ENCODE measurements at regions not wholly inside any gene's neighbourhood (a gene's known extent, or its start where the extent isn't known, plus 50 kb on each side); places are given as distances from the start of the nearest gene placed in this dataset.

- Mint-ChIP-seq H3K4me1 (peaks cover 14% of the 10 kb centered on the region), H3K27me3 (ENCODE audit: low read depth in 3 of 3) (peaks cover 0 to 5% (median under 1%) of the 10 kb centered on the region in 3 donors), H3K9me3 (peaks cover 0 to 2% (median 0%) of the 10 kb centered on the region in 7 donors), H3K27ac (no peak overlapping the region), H3K4me3 (no peak overlapping the region), H3K36me3 (no peaks in the 10 kb centered on the region)
- no peak overlapping the region for H3K4me3 ChIP-seq (replicated peaks in 1 of 3; ENCODE audit: low read depth in 2 of 3, low read length in 3 of 3)
- intact Hi-C loops (cut with micrococcal nuclease): no loop called here
- no peak overlapping the region for H2AFZ ChIP-seq (ENCODE audit: insufficient read depth, low read depth, low read length, poor library complexity, severe bottlenecking)
- no peaks in the 10 kb centered on the region for H3K36me3 ChIP-seq (replicated peaks in 1 of 2; ENCODE audit: control insufficient read depth in 1 of 2, insufficient read depth in 2 of 2, low read length in 2 of 2)
- H3K4me2 ChIP-seq (replicated peaks; ENCODE audit: extremely low read depth, low read length, poor library complexity, severe bottlenecking): no peak overlapping the region
- WGBS (ENCODE audit: insufficient coverage): no CpG with 5 or more reads among the region's 1 CpG
- H3K9ac ChIP-seq (ENCODE audit: insufficient read depth, low read length, poor library complexity, severe bottlenecking): no peak overlapping the region
- H3K27ac ChIP-seq (ENCODE audit: low read depth in 1 of 2, low read length in 2 of 2): no peak overlapping the region
- no peak for DNase-seq
- H3K9me3 ChIP-seq (replicated peaks in 1 of 2; ENCODE audit: control insufficient read depth in 1 of 2, insufficient read depth in 1 of 2, low read length in 2 of 2): no peaks in the 10 kb centered on the region
- H4K20me1 ChIP-seq (ENCODE audit: insufficient read depth, low read length): no peaks in the 10 kb centered on the region
- H3K4me1 ChIP-seq (ENCODE audit: control insufficient read depth in 1 of 2, insufficient read depth in 2 of 2, low read length in 2 of 2): peaks cover 0 to 8% of the 10 kb centered on the region in 2 donors
- no peak for TF ChIP-seq CTCF (IDR thresholded peaks at IDR 0.05)
- no peaks in the 10 kb centered on the region for H3K27me3 ChIP-seq (ENCODE audit: control insufficient read depth in 2 of 2, insufficient read depth in 2 of 2, low read length in 2 of 2)
- no peaks in the 10 kb centered on the region for H3K79me2 ChIP-seq (ENCODE audit: insufficient read depth, low read length)
Observed at GRCh38 chrX:42933187-42933586, 155.2 kb upstream of the PPP1R2C start.

GRCh38 chrX:42934020-42934726 is 156.2 kb upstream of the PPP1R2C start:
- Histone ChIP-seq H3K36me3 (replicated peaks in 1 of 2; ENCODE audit: control insufficient read depth in 1 of 2, insufficient read depth in 2 of 2, low read length in 2 of 2) (no peaks in the 10 kb centered on the region), H3K79me2 (ENCODE audit: insufficient read depth, low read length) (no peaks in the 10 kb centered on the region), H3K27me3 (ENCODE audit: control insufficient read depth in 2 of 2, insufficient read depth in 2 of 2, low read length in 2 of 2) (no peaks in the 10 kb centered on the region), H4K20me1 (ENCODE audit: insufficient read depth, low read length) (no peaks in the 10 kb centered on the region), H3K4me2 (replicated peaks; ENCODE audit: extremely low read depth, low read length, poor library complexity, severe bottlenecking) (peak overlapping the region; percentile 7), H3K4me3 (replicated peaks in 1 of 3; ENCODE audit: low read depth in 2 of 3, low read length in 3 of 3) (no peak overlapping the region), H3K9me3 (replicated peaks in 1 of 2; ENCODE audit: control insufficient read depth in 1 of 2, insufficient read depth in 1 of 2, low read length in 2 of 2) (no peaks in the 10 kb centered on the region), H3K4me1 (ENCODE audit: control insufficient read depth in 1 of 2, insufficient read depth in 2 of 2, low read length in 2 of 2) (peaks cover 0 to 8% of the 10 kb centered on the region in 2 donors), H3K27ac (ENCODE audit: low read depth in 1 of 2, low read length in 2 of 2) (no peak overlapping the region), H3K9ac (ENCODE audit: insufficient read depth, low read length, poor library complexity, severe bottlenecking) (no peak overlapping the region), H2AFZ (ENCODE audit: insufficient read depth, low read depth, low read length, poor library complexity, severe bottlenecking) (peak overlapping the region; percentile 54)
- no peaks in the 10 kb centered on the region for H3K36me3 Mint-ChIP-seq
- H3K27ac Mint-ChIP-seq: peak overlapping the region in 1 of 7 donors; percentile 42
- intact Hi-C loops (cut with micrococcal nuclease): no loop called here
- peaks cover 14% of the 10 kb centered on the region for H3K4me1 Mint-ChIP-seq
- TF ChIP-seq CTCF (IDR thresholded peaks at IDR 0.05): no peak
- peak overlapping the region in 1 of 2 donors; percentile 40 for H3K4me3 Mint-ChIP-seq
- peaks cover 0 to 3% (median 1%) of the 10 kb centered on the region in 3 donors for H3K27me3 Mint-ChIP-seq (ENCODE audit: low read depth in 3 of 3)
- 86% methylated on average over 1 of the region's 5 CpGs for WGBS (ENCODE audit: insufficient coverage)
- DNase-seq: no peak
- H3K9me3 Mint-ChIP-seq: peaks cover 0 to 6% (median 0%) of the 10 kb centered on the region in 7 donors
